Amniotic stem cell (primary cell): ENCODE measurements at regions not wholly inside any gene's neighbourhood (a gene's known extent, or its start where the extent isn't known, plus 50 kb on each side); places are given as distances from the start of the nearest gene placed in this dataset.
A peak's percentile ranks its signal among the peaks of the same experiment; 100 is the strongest.
"Not testable (repeated sequence)": the region's sequence is repeated elsewhere in the genome, so short reads cannot be mapped to it uniquely, and the experiment has no call there.

ENCODE experiments used
- DNase-seq: peaks from one replicate; lab custom pipeline; 2025; lab: John Stamatoyannopoulos, UW

- DNase-seq: peak; percentile 63
Measured at GRCh38 chr2:216775043-216775453, 79.7 kb upstream of the IGFBP5 start.

- DNase-seq: no peak
Measured at GRCh38 chr2:216774620-216775019, 79.3 kb upstream of the IGFBP5 start.

GRCh38 chr2:216774180-216774579 lies 78.8 kb upstream of the IGFBP5 start:
- DNase-seq: no peak

- DNase-seq: no peak
Measured at GRCh38 chr2:216773072-216773471, 77.7 kb upstream of the IGFBP5 start.

DNA sequence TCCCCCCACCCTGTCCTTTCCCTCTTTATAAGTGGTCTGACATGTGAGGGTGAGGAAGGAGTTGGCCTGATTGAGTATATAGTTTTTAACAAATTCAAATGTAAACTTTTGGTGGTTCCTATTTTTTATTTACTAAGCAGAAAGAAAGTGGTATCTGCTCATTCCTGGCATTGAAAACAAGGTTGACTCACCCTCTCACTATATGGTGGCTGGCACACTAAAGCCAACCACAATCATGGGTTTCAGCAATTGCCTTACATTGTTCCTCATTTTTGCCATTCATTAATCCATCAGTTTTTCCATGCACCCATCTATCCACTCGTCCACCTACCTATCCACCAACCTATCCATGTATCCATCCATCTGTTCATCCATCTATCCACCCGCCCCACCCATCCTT lies 75.4 kb upstream of the IGFBP5 start:
- no peak for DNase-seq

- DNase-seq: no peak
Measured at GRCh38 chr2:216770050-216770449, 74.7 kb upstream of the IGFBP5 start.

DNA sequence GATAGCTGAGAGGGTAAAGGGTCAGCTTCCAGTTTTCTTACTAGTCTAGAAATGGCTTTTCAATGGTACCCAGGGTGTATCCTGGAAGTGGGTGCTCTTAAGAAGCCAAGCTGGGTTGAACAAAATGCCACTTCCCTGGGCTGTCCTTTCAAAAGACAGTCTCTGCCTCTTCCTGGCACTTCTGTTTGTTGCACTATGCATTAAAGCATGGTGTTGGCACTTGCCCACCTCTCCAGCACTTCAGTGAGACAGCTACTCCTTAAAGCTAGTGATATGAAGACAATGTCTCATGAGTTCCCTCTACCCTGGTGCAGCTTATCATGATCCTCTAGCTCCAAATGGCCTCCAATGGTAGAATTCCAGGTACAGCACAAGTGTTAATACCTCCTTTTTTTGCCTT lies 74.3 kb upstream of the IGFBP5 start:
- DNase-seq: no peak

DNA sequence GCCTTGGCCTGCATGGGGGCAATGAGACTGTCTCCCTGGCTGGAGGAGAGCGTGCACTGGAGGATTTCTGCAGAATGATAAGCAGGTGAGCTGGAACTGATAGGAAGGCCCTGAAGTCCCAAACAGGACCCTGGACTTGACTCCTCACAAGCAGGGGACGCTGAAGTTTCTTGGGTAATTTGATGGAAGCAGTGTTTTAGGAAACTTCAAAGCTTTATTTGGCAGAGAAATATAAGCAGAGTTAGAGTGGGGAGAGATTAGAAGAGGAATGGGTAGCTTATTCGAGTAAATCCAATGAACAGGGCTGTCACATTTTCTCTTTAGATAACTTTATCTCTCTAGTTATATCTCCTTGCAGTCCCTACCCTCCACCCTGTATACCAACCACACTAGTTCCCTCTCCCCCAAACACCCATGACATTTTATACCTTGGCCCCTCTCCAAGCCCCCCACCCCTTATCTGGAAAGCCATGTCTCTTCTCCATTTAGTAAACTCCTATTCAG lies 73.6 kb upstream of the IGFBP5 start:
- no peak for DNase-seq

DNA sequence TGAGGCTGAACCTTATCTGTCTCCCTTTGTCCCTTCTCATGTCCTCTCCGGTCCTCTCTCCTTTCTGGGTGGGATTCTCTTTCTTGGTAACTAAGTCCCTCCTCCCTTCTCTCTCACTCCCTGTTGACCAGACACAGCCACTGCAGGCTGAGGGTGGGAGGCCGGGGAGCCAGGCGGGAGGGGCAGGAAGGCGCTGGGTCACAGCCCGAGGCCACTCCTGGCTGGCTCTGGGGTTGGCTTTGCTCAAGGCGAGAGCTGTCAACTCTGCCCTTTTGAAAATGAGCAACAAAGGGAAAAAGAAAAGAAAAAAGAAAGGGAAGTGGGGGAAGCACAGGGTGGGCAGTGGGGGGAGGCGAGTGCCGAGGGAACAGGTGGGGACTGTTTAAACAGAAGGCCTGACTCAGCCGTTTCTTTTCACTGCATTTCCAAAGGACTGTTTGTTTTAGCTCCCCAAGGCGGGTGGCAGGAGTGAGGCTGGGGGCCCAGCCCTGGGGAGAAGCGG lies 70.5 kb upstream of the IGFBP5 start:
- no peak for DNase-seq

DNA sequence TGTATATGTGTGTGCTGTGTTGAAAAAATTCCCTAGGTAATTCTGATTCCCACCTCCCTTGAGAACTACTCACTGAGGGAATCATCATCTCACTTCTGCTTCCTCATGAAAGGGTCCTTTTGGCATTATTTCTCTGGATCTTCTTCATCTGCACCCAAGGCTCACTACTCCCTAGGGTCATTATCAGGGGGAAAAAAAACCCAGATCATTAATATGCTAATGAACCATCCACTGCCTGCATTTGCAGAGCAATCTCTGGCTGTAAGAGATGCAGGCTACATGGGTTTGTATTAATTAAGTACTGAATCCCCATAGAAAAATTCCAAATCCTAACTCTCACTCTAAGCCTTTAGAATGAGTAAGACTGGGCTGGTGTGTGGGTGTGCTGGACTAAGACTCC lies 68.0 kb upstream of the IGFBP5 start:
- no peak for DNase-seq

GRCh38 chr2:216761809-216762208 lies 66.5 kb upstream of the IGFBP5 start:
- no peak for DNase-seq

- DNase-seq: no peak
Measured at GRCh38 chr2:216761133-216761532, 65.8 kb upstream of the IGFBP5 start.

DNA sequence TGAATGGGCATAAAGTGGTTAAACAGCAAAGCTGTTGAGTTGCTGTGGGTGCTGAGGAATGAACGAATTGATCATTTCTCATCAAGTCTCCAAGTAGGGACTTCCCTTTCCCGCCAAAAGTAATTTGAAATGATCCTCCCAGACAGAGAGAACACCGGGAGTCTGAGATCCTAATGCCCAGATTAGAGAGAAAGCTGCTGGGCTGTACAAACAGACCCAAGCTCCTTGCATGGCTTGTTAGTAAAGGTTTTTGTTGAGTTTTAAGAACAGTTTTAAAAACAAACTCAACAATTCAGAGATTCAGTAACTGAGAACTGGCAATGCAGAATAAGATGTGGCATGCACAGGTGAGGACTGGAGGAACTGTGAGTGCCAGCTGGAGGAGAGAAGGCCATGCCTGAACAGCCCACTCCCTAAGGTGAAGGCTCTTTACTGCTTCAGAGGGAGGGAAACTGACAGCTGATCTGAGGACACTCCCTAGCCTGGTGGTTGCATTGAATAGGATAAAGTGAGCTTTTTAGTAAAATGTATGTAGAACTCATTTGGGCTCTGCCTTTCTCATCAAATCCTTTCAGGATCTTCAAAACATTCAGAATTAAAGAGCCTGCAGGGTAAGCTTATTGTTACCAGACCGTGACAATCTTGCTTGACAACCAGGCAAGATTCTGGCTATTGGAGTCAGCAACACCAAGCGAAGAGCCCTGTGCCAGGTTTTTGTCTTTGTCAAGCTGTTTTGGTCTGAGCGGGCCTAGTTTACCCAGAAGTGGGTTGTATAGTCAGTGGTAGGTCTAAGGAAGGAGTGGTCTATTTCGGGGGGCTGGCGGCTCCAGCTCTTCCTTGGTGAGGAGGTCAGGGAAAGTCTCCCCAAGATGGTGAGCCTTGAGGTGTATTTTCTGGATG lies 63.2 kb upstream of the IGFBP5 start:
- DNase-seq: no peak

DNA sequence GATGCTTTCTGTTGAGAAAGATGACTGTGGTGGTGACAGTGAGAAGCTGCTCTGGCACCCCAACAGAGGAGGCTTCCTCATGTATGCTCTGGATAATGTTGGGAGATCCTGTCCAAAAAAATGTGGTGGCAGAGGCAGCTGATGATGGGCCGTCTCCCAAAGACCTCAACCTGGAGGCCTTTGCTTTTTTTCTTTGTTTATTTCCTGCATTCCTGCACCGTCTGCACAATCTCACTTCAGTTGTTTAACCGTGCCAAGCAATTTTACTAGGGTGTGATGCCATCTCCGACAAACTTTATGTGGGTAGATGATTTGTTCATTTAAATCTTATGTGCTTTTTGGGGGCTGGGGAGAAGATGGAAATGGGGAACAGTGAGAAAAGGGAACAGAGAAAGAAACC lies 62.2 kb upstream of the IGFBP5 start:
- DNase-seq: no peak

DNA sequence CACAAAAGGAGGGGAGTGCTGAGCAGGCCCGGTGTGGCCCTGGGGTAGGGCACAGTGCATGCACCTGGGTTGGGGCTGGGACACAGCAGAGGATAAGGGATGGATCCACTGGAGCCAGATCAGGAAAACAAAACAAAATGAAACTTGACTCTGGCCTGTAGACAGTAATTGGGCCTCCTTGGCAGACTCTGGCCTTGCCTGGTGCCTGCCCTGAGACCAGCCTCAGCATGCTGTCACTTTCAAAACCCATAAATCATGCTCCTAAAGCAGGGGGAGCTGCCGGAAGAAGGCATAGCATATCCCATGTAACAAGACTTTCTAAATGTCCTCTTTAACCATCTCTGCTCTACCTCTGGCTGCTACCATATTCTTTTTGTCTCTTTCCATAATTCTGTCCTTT lies 61.1 kb upstream of the IGFBP5 start:
- no peak for DNase-seq

DNA sequence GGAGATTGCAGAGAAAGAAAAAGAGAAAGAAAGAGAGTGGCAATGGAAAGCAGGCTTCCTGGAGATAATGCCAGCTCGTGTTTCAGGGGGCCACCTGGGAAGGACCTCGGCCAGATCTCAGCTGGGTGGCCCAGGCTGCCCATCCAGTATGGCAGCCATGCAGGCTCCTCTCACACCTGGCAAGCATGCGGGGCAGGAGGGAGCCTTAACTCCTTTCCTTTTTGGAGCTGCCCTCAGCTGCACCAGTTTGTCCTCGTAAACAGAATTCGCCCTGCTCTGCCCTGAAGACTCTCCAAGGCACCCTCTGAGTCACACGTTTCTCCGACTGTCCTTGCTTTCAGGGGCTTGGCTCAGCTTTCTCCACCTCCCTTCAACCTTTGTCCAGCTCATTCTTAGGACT lies 59.5 kb upstream of the IGFBP5 start:
- DNase-seq: no peak

- DNase-seq: no peak
Measured at GRCh38 chr2:216754336-216754735, 59.0 kb upstream of the IGFBP5 start.

DNA sequence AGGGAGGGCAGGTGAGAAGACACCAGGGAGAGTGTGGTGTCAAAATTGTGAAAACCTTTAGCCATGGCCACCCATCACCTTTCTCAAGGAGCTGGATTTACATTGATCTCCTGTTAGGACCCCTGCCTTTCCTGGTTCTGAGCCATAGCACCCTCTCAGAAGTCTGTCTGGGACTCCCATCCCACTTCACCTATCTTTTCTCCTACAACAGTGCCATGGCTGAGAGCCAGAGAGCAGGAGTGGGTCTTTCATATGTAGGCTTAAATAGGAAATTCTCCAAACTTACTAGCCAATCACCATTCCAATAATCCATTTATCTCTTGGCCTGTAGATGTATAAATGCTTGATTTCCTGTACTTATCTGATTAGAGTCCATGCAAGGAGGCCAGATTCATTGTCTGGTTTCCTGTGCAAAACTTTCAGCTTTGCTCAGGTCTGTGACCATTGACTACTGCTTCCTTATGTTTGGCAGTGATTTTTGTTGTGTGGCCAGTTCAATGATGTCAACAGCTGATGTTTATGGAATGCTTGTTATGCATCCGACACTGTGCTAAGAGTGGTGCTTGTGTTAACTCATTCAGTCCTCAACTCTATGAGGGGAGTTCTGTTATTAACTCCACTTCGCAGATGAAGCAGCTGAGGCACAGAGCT lies 57.6 kb upstream of the IGFBP5 start:
- no peak for DNase-seq

DNA sequence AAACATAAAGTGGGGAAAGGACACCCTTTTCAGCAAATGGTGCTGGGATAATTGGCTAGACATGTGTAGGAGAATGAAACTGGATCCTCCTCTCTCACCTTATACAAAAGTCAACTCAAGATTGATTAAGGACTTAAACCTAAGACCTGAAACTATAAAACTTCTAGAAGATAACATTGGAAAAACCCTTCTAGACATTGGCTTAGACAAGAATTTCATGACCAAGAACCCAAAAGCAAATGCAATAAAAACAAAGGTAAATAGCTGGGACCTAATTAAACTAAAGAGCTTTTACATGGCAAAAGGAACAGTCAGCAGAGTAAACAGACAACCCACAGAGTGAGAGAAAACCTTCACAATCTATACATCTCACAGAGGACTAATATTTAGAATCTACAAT lies 55.4 kb upstream of the IGFBP5 start:
- not testable (repeated sequence) for DNase-seq

- not testable (repeated sequence) for DNase-seq
Measured at GRCh38 chr2:216746268-216746667, 50.9 kb upstream of the IGFBP5 start.

DNA sequence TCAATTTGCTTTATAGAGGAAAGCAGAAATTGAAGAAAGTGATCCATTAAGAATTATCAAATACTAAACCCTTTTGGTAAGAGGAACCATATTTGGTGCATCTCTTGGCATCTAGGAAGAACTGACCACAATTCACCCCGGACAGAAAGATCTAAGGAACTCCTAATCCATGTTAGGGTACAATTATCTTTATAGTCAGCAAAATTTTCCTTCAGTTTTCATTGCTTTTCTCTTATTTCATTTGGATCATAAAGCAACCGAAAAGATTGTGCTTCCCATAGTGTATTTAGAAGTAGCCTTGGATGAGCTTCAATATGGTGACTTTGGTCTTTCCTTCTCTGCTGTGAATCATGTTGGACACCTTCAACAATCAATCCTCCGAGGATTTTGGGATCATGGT lies 50.1 kb upstream of the IGFBP5 start:
- no peak for DNase-seq
